Motor neuron (in vitro differentiated cells): ENCODE measurements at regions not wholly inside any gene's neighbourhood (a gene's known extent, or its start where the extent isn't known, plus 50 kb on each side); places are given as distances from the start of the nearest gene placed in this dataset.

ENCODE experiments used
- ATAC-seq, 8 experiments: fragments of 200-7000 bp; cut with Tn5 transposase; replicated peaks in 6 of 8; 2 replicates each; pipeline ENCODE4 v1.8.0; 2021; ENCODE audit warnings: mild to moderate bottlenecking in 8 of 8, moderate library complexity in 8 of 8
- H3K27ac ChIP-seq, 2 donors: fragments of 250-450 bp; sonication (Bioruptor Pico); 2 replicates each; pipeline ENCODE4 v1.9.0; 2021; ENCODE audit warnings: antibody characterized with exemption in 2 of 2, mild to moderate bottlenecking in 2 of 2, moderate library complexity in 1 of 2
- H3K4me1 ChIP-seq, 2 donors: fragments of 250-450 bp; sonication (Bioruptor Pico); replicated peaks in 1 of 2; 2 replicates each; pipeline ENCODE4 v1.6.1; 2021; ENCODE audit warnings: antibody characterized with exemption in 2 of 2, mild to moderate bottlenecking in 2 of 2, moderate library complexity in 1 of 2
- H3K4me3 ChIP-seq, 5 donors: fragments of 250-450 bp; sonication (Bioruptor Pico); 2 replicates each; pipeline ENCODE4 v1.9.0; 2021; ENCODE audit warnings: antibody characterized with exemption in 5 of 5, mild to moderate bottlenecking in 5 of 5, moderate library complexity in 4 of 5
- WGBS, 10 experiments: fragments of 450-650 bp; shearing (Covaris generic); methylation state at CpG; one replicate each; pipeline ENCODE4 v1.0.0; 2022; 5-methylcytosine and 5-hydroxymethylcytosine counted together
- in situ Hi-C, 9 experiments: fragments of 400-800 bp; cut with MboI; loops; one replicate each; pipeline ENCODE4 v1.15.0; 2021; ENCODE audit warnings: low sequenced_read_pairs in 9 of 9, low pct_unique_long_range_greater_than_20kb in 2 of 9; ENCODE audit not compliant: unreplicated experiment in 9 of 9

GRCh38 chr3:99256788-99257187 is 355.3 kb upstream of the DCBLD2 start:
- H3K27ac ChIP-seq = no peak overlapping the region
- H3K4me3 ChIP-seq = no peak overlapping the region
- H3K4me1 ChIP-seq = no peaks in the 10 kb centered on the region
- ATAC-seq = no peak
- WGBS, 10 experiments = 32 to 100% (median 88%) methylated on average over 1 to 3 of the region's 3 CpGs
- in situ Hi-C loops = no loop called here

GRCh38 chr3:99253963-99254355 is 352.5 kb upstream of the DCBLD2 start:
- H3K4me1 ChIP-seq = no peaks in the 10 kb centered on the region
- H3K4me3 ChIP-seq = no peak overlapping the region
- ATAC-seq = no peak
- 10 to 61% (median 50%) methylated on average over 1 to 2 of the region's 2 CpGs; no CpG with 5 or more reads in 1 of the 10 experiments for WGBS, 10 experiments
- H3K27ac ChIP-seq = no peak overlapping the region
- in situ Hi-C loops = no loop called here

GRCh38 chr3:99250821-99251355 is 349.4 kb upstream of the DCBLD2 start:
- in situ Hi-C loops = no loop called here
- H3K4me1 ChIP-seq = no peaks in the 10 kb centered on the region
- no peak overlapping the region for H3K27ac ChIP-seq
- H3K4me3 ChIP-seq = no peak overlapping the region
- WGBS, 10 experiments = 67 to 100% (median 100%) methylated on average over 1 of the region's 1 CpG; no CpG with 5 or more reads in 3 of the 10 experiments
- no peak for ATAC-seq

DNA sequence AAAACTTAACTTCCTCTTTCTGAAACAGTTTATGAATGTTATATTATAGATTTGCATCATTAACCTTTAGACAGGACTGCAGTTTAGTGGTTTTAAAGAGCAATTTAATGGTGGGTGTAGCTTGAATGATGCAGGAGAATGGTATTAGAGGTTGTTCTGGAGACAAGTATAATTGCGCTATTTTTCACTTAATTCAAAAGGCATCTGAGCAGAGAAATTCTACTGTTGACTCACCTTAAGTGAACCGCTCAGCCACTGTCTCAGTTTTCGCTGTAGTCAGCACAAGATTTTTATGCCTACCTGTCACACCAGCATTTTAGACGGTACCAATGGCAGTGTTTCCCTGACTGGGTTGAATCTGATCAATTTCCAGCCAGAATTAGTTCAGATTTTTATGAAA is 348.8 kb upstream of the DCBLD2 start:
- 0 to 100% (median 58%) methylated on average over 1 to 4 of the region's 4 CpGs; no CpG with 5 or more reads in 2 of the 10 experiments for WGBS, 10 experiments

DNA sequence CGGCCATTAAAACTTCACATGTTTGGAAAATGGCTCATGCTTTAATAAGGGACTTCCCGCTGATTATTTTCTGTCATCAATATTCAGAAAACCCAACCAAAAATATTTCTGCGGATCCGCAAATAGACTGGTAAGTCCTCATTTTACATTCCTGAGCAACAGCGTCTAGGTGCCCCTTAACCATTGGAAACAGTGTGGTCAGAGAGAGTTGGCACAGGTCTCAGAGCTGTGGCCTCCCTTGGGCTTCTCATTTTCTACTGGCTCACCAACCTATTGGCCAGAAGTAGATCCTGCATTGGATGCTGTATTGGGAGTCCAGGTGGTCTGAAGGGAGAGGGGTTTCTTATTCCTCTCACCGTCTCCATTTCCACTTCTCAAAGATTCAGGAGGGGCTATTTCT is 348.1 kb upstream of the DCBLD2 start:
- in situ Hi-C loops = no loop called here
- 73 to 100% (median 96%) methylated on average over 1 to 6 of the region's 6 CpGs for WGBS, 10 experiments
- H3K4me3 ChIP-seq = no peak overlapping the region

More for the DNA sequence above, 348.8 kb upstream of the DCBLD2 start:
- H3K4me3 ChIP-seq = no peak overlapping the region
- H3K4me1 ChIP-seq = no peaks in the 10 kb centered on the region
- in situ Hi-C loops = no loop called here
- no peak overlapping the region for H3K27ac ChIP-seq
- peak in 1 of 8 experiments; percentile 74 for ATAC-seq

DNA sequence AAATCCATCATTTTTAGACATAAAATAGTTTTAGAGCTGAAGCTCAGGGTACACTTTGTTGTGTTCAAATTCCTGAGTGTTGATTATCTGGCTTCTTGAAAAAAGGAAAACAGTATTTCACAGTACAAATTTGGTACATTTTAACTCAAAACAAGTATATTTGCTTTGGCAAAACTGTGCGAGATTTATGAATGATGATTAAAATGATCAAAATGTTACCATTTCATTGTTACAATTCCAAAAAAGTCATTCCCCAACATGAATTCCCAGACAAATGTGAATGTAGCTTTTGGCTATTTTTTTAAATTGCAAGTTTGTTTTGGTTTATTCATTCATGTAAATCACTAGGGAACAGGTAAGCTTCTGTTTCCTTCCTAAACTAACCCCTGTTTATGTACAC is 347.4 kb upstream of the DCBLD2 start:
- H3K4me1 ChIP-seq = no peaks in the 10 kb centered on the region
- WGBS, 10 experiments = 0 to 100% (median 89%) methylated on average over 1 of the region's 1 CpG; no CpG with 5 or more reads in 1 of the 10 experiments
- ATAC-seq = no peak
- H3K27ac ChIP-seq = no peak overlapping the region
- in situ Hi-C loops = no loop called here
- no peak overlapping the region for H3K4me3 ChIP-seq

More for the DNA sequence above, 348.1 kb upstream of the DCBLD2 start:
- Histone ChIP-seq H3K27ac (no peak overlapping the region), H3K4me1 (no peaks in the 10 kb centered on the region)
- no peak for ATAC-seq

GRCh38 chr3:99248130-99248529 is 346.6 kb upstream of the DCBLD2 start:
- in situ Hi-C loops = no loop called here
- no peak overlapping the region for H3K27ac ChIP-seq
- H3K4me1 ChIP-seq = no peaks in the 10 kb centered on the region
- WGBS, 10 experiments = 55 to 86% (median 70%) methylated on average over 1 of the region's 1 CpG; no CpG with 5 or more reads in 4 of the 10 experiments
- peak in 2 of 8 experiments; percentile 31 to 59 for ATAC-seq
- no peak overlapping the region for H3K4me3 ChIP-seq

GRCh38 chr3:99246010-99246654 is 344.6 kb upstream of the DCBLD2 start:
- Histone ChIP-seq H3K27ac (no peak overlapping the region), H3K4me3 (no peak overlapping the region), H3K4me1 (no peaks in the 10 kb centered on the region)
- 71 to 100% (median 89%) methylated on average over 1 to 2 of the region's 2 CpGs; no CpG with 5 or more reads in 1 of the 10 experiments for WGBS, 10 experiments
- in situ Hi-C loops = no loop called here
- peak in 2 of 8 experiments; percentile 57 to 72 for ATAC-seq

- no peak for ATAC-seq
Observed at GRCh38 chr3:99242271-99242670, 340.8 kb upstream of the DCBLD2 start.

DNA sequence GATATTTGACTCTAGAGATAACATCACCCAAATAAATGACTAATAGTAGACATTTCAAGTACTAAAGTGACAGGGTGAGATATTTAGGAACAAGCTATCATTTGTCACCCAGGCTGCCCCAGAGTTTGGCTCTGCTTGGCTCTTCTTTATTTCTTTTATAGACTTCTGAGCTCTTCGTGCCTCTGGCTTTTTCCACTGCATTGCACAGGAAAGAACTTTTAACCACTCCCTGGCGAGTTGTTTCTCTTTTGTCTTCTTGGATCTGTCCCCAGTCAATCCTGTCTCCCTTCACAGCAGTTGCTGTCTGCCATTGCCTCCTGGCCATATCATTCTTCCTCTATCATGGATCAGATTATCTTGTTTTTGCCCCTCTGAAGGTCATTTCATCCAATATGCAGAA is 339.2 kb upstream of the DCBLD2 start:
- no peaks in the 10 kb centered on the region for H3K4me1 ChIP-seq
- no peak overlapping the region for H3K4me3 ChIP-seq
- in situ Hi-C loops = no loop called here
- no peak for ATAC-seq
- H3K27ac ChIP-seq = no peak overlapping the region
- 0 to 61% (median 18%) methylated on average over 1 to 2 of the region's 2 CpGs for WGBS, 10 experiments

More at GRCh38 chr3:99242271-99242670, 340.8 kb upstream of the DCBLD2 start:
- in situ Hi-C loops = no loop called here
- Histone ChIP-seq H3K4me3 (no peak overlapping the region), H3K27ac (no peak overlapping the region), H3K4me1 (no peaks in the 10 kb centered on the region)
- 60 to 100% (median 98%) methylated on average over 1 to 2 of the region's 2 CpGs; no CpG with 5 or more reads in 2 of the 10 experiments for WGBS, 10 experiments

GRCh38 chr3:99236576-99236975 is 335.1 kb upstream of the DCBLD2 start:
- in situ Hi-C loops = no loop called here
- Histone ChIP-seq H3K4me3 (no peak overlapping the region), H3K4me1 (no peaks in the 10 kb centered on the region), H3K27ac (no peak overlapping the region)
- ATAC-seq = no peak

- in situ Hi-C loops = no loop called here
- 50 to 100% (median 92%) methylated on average over 1 of the region's 1 CpG; no CpG with 5 or more reads in 4 of the 10 experiments for WGBS, 10 experiments
- Histone ChIP-seq H3K4me1 (no peaks in the 10 kb centered on the region), H3K27ac (no peak overlapping the region), H3K4me3 (no peak overlapping the region)
- no peak for ATAC-seq
Observed at GRCh38 chr3:99232696-99233095, 331.2 kb upstream of the DCBLD2 start.

GRCh38 chr3:99218468-99218867 is 317.0 kb upstream of the DCBLD2 start:
- 36 to 100% (median 65%) methylated on average over 1 of the region's 1 CpG; no CpG with 5 or more reads in 6 of the 10 experiments for WGBS, 10 experiments
- no peak for ATAC-seq
- H3K27ac ChIP-seq = no peak overlapping the region
- in situ Hi-C loops = no loop called here
- no peaks in the 10 kb centered on the region for H3K4me1 ChIP-seq
- no peak overlapping the region for H3K4me3 ChIP-seq

GRCh38 chr3:99212969-99213368 is 311.5 kb upstream of the DCBLD2 start:
- 10 to 43% (median 14%) methylated on average over 1 of the region's 1 CpG; no CpG with 5 or more reads in 2 of the 10 experiments for WGBS, 10 experiments
- no peak for ATAC-seq
- Histone ChIP-seq H3K4me3 (no peak overlapping the region), H3K27ac (no peak overlapping the region), H3K4me1 (no peaks in the 10 kb centered on the region)
- in situ Hi-C loops = no loop called here
